Neural progenitor cell (in vitro differentiated cells): ENCODE measurements at regions not wholly inside any gene's neighbourhood (a gene's known extent, or its start where the extent isn't known, plus 50 kb on each side); places are given as distances from the start of the nearest gene placed in this dataset.

Experiments
- DNase-seq: peaks from one replicate; pipeline ENCODE4 v3.0.0-alpha.2; 2016; ENCODE audit warnings: low spot score
- H2AFZ ChIP-seq: fragments of 200-600 bp; sonication (generic); replicated peaks from 2 replicates; pipeline ENCODE4 v1.6.1; 2016; ENCODE audit warnings: antibody characterized with exemption
- H3F3A ChIP-seq: fragments of 200-600 bp; sonication (generic); 2 replicates; pipeline ENCODE4 v1.6.1; 2016; ENCODE audit warnings: antibody characterized with exemption, low read depth
- H3K27ac ChIP-seq: fragments of 200-600 bp; sonication (generic); 2 replicates; pipeline ENCODE4 v1.5.1; 2016; ENCODE audit warnings: mild to moderate bottlenecking
- H3K27me3 ChIP-seq: fragments of 200-600 bp; sonication (generic); 2 replicates; pipeline ENCODE4 v1.6.1; 2016; ENCODE audit warnings: mild to moderate bottlenecking, moderate library complexity
- H3K36me3 ChIP-seq: fragments of 200-600 bp; sonication (generic); 2 replicates; pipeline ENCODE4 v1.5.1; 2016
- H3K4me1 ChIP-seq: fragments of 200-600 bp; sonication (generic); 2 replicates; pipeline ENCODE4 v1.6.1; 2016; ENCODE audit warnings: mixed run types
- H3K4me2 ChIP-seq: fragments of 200-600 bp; sonication (generic); 2 replicates; pipeline ENCODE4 v1.6.1; 2016
- H3K4me3 ChIP-seq: fragments of 200-600 bp; sonication (generic); 2 replicates; pipeline ENCODE4 v1.5.1; 2016
- H3K79me2 ChIP-seq: fragments of 200-600 bp; sonication (generic); 2 replicates; pipeline ENCODE4 v1.6.1; 2016; ENCODE audit warnings: low read depth
- H3K9ac ChIP-seq: fragments of 200-600 bp; sonication (generic); 2 replicates; pipeline ENCODE4 v1.6.1; 2016
- H3K9me3 ChIP-seq: fragments of 200-600 bp; sonication (generic); 2 replicates; pipeline ENCODE4 v1.5.1; 2016; ENCODE audit warnings: low read depth
- H4K20me1 ChIP-seq: fragments of 200-600 bp; sonication (generic); 2 replicates; pipeline ENCODE4 v1.6.1; 2016; ENCODE audit warnings: low read depth
- H3K27ac Mint-ChIP-seq: 3 replicates; pipeline ENCODE4 v1.8.0; 2021; ENCODE audit warnings: mixed read lengths
- H3K27me3 Mint-ChIP-seq: 2 replicates; pipeline ENCODE4 v1.8.0; 2022; ENCODE audit warnings: low read depth, mild to moderate bottlenecking, inconsistent platforms, moderate library complexity, mixed read lengths; ENCODE audit not compliant: insufficient read depth
- H3K36me3 Mint-ChIP-seq: 3 replicates; pipeline ENCODE4 v1.8.0; 2021; ENCODE audit warnings: mixed read lengths
- H3K4me1 Mint-ChIP-seq: 3 replicates; pipeline ENCODE4 v1.8.0; 2021; ENCODE audit warnings: mixed read lengths
- H3K4me3 Mint-ChIP-seq: 3 replicates; pipeline ENCODE4 v1.8.0; 2021; ENCODE audit warnings: mild to moderate bottlenecking, moderate library complexity, mixed read lengths
- H3K9me3 Mint-ChIP-seq: 3 replicates; pipeline ENCODE4 v1.8.0; 2020; ENCODE audit warnings: mixed read lengths
- EZH2 ChIP-seq: fragments of 200-600 bp; sonication (generic); IDR thresholded peaks from 2 replicates; pipeline ENCODE4 v1.6.1; 2017; ENCODE audit warnings: antibody characterized with exemption, mild to moderate bottlenecking, moderate library complexity
- EZH2phosphoT487 ChIP-seq: fragments of 200-600 bp; sonication (generic); IDR thresholded peaks from 2 replicates; pipeline ENCODE4 v1.6.1; 2017; ENCODE audit warnings: antibody characterized with exemption
- TF ChIP-seq, protein P1 (sequence below): fragments of 200-600 bp; sonication (generic); IDR thresholded peaks from 2 replicates; pipeline ENCODE4 v1.5.1; 2017; ENCODE audit warnings: antibody characterized with exemption, mild to moderate bottlenecking

GRCh38 chr4:64533637-64534036 is 124.4 kb upstream of the TECRL start:
- Histone ChIP-seq H3F3A (no peaks in the 10 kb centered on the region), H3K27me3 (no peaks in the 10 kb centered on the region), H3K36me3 (no peaks in the 10 kb centered on the region), H4K20me1 (no peaks in the 10 kb centered on the region), H3K4me3 (no peak overlapping the region), H3K79me2 (no peaks in the 10 kb centered on the region), H3K4me2 (no peak overlapping the region), H3K9ac (no peak overlapping the region), H3K9me3 (no peaks in the 10 kb centered on the region), H2AFZ (no peak overlapping the region), H3K27ac (no peak overlapping the region), H3K4me1 (no peaks in the 10 kb centered on the region)
- H3K36me3 Mint-ChIP-seq, result no peaks in the 10 kb centered on the region
- H3K27me3 Mint-ChIP-seq, result no peaks in the 10 kb centered on the region
- TF ChIP-seq EZH2phosphoT487, result no peak
- TF ChIP-seq, protein P1, sequence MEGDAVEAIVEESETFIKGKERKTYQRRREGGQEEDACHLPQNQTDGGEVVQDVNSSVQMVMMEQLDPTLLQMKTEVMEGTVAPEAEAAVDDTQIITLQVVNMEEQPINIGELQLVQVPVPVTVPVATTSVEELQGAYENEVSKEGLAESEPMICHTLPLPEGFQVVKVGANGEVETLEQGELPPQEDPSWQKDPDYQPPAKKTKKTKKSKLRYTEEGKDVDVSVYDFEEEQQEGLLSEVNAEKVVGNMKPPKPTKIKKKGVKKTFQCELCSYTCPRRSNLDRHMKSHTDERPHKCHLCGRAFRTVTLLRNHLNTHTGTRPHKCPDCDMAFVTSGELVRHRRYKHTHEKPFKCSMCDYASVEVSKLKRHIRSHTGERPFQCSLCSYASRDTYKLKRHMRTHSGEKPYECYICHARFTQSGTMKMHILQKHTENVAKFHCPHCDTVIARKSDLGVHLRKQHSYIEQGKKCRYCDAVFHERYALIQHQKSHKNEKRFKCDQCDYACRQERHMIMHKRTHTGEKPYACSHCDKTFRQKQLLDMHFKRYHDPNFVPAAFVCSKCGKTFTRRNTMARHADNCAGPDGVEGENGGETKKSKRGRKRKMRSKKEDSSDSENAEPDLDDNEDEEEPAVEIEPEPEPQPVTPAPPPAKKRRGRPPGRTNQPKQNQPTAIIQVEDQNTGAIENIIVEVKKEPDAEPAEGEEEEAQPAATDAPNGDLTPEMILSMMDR, result no peak
- TF ChIP-seq EZH2, result no peak
- H3K4me3 Mint-ChIP-seq, result no peak overlapping the region
- no peaks in the 10 kb centered on the region for H3K9me3 Mint-ChIP-seq
- H3K4me1 Mint-ChIP-seq, result no peaks in the 10 kb centered on the region
- DNase-seq, result no peak
- H3K27ac Mint-ChIP-seq, result no peak overlapping the region

DNA sequence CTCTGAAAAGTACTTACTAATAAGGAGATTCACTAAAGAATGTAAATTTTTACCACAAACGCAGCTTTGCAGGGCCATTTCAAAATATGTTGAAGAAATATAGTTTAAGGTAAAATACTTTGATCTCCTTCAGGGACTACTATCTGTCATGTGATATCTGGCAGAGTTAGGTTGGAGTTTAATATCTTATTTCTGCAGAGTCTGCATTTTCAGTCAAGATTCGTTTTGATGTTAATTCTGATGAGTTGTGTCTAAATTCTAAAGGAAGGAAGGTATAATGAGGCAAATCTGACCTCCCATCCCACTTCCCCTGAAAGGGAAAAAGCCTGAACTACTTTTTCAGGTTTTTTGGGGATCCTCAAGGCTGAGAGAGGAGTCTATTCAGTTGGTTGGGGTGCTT is 123.9 kb upstream of the TECRL start:
- H3K4me3 Mint-ChIP-seq, result no peak overlapping the region

DNA sequence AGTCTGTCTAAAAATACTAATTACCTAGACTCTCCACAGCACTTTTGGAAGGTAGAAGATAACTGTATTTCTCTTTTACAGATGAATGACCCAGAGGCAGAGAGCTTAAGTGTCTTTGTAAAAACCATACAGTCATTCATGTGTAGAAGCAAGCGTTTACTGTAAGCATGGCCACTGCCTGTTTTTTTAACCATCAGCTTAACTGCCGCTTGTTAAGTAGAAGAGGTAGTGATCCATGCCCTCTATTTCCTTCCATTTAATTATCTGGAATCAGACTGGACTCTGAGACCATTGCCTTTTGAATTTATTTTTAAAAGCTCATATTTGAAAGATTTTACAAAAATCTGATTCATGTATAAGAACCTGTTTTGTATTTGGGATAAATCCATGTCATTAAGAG is 111.2 kb upstream of the TECRL start:
- no peaks in the 10 kb centered on the region for H3F3A ChIP-seq
- H3K4me1 ChIP-seq, result no peaks in the 10 kb centered on the region
- H3K36me3 ChIP-seq, result no peaks in the 10 kb centered on the region
- no peak for DNase-seq
- no peaks in the 10 kb centered on the region for H3K4me1 Mint-ChIP-seq
- no peaks in the 10 kb centered on the region for H3K79me2 ChIP-seq
- H3K4me3 ChIP-seq, result no peak overlapping the region
- H4K20me1 ChIP-seq, result no peaks in the 10 kb centered on the region
- H3K27me3 Mint-ChIP-seq, result no peaks in the 10 kb centered on the region
- H3K9ac ChIP-seq, result no peak overlapping the region
- no peak overlapping the region for H3K4me2 ChIP-seq
- H3K27ac ChIP-seq, result no peak overlapping the region
- H3K9me3 Mint-ChIP-seq, result no peaks in the 10 kb centered on the region
- no peak for TF ChIP-seq EZH2phosphoT487
- no peak for TF ChIP-seq EZH2
- TF ChIP-seq, protein P1, result no peak
- H3K9me3 ChIP-seq, result no peaks in the 10 kb centered on the region
- no peaks in the 10 kb centered on the region for H3K36me3 Mint-ChIP-seq
- H2AFZ ChIP-seq, result no peak overlapping the region
- no peak overlapping the region for H3K27ac Mint-ChIP-seq
- no peak overlapping the region for H3K4me3 Mint-ChIP-seq
- H3K27me3 ChIP-seq, result no peaks in the 10 kb centered on the region

More for the DNA sequence above, 123.9 kb upstream of the TECRL start:
- Histone ChIP-seq H3F3A (no peaks in the 10 kb centered on the region), H3K79me2 (no peaks in the 10 kb centered on the region), H2AFZ (no peak overlapping the region), H3K27me3 (no peaks in the 10 kb centered on the region), H3K4me2 (no peak overlapping the region), H4K20me1 (no peaks in the 10 kb centered on the region), H3K4me1 (no peaks in the 10 kb centered on the region), H3K4me3 (no peak overlapping the region), H3K27ac (no peak overlapping the region), H3K36me3 (no peaks in the 10 kb centered on the region), H3K9ac (no peak overlapping the region), H3K9me3 (no peaks in the 10 kb centered on the region)
- no peak for DNase-seq
- TF ChIP-seq, protein P1, result no peak
- TF ChIP-seq EZH2phosphoT487, result no peak
- no peak for TF ChIP-seq EZH2
- Mint-ChIP-seq H3K36me3 (no peaks in the 10 kb centered on the region), H3K9me3 (no peaks in the 10 kb centered on the region), H3K27me3 (no peaks in the 10 kb centered on the region), H3K27ac (no peak overlapping the region), H3K4me1 (no peaks in the 10 kb centered on the region)
